SK-N-MC (cell line): ENCODE measurements at regions not wholly inside any gene's neighbourhood (a gene's known extent, or its start where the extent isn't known, plus 50 kb on each side); places are given as distances from the start of the nearest gene placed in this dataset.

ENCODE experiments used
- EZH2 ChIP-seq: fragments of 200-600 bp; sonication (generic); IDR thresholded peaks from one replicate; pipeline ENCODE4 v1.6.1; 2017; ENCODE audit warnings: antibody characterized with exemption
- FOXP2 ChIP-seq: optimal IDR thresholded peaks from 2 replicates; pipeline ENCODE3; 2011; ENCODE audit warnings: mild to moderate bottlenecking, moderate library complexity; ENCODE audit not compliant: insufficient read depth; ENCODE audit errors: extremely low read length, control extremely low read depth
- POLR2AphosphoS5 ChIP-seq: IDR thresholded peaks from 2 replicates; pipeline ENCODE4 v1.6.1; 2012; ENCODE audit warnings: mild to moderate bottlenecking, low read depth, low read length, borderline replicate concordance

DNA sequence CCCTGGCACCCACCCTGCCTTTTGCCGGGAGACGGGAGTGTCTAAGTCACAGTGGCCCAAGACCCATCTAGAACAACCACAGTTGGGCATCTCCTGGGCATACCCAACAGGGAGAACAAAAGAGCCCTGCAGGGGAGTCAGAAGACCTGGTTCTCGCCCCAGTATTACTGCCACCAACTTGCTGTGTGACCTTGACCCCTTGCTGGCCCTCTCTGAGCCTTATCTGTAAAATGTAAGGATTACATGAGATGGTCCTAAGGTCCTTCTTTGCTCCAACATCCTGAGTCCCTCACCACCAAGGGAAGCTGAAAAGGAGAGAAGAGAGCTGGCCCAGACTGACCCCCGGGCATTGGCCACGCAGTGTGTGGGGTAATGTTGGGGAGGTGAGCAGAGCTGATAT lies 119.0 kb downstream of the CCT6B start:
- no peak for TF ChIP-seq EZH2
- no peak for TF ChIP-seq POLR2AphosphoS5
- no peak for TF ChIP-seq FOXP2
